Muscle layer of duodenum (tissue), 2 donors: ENCODE measurements at regions not wholly inside any gene's neighbourhood (a gene's known extent, or its start where the extent isn't known, plus 50 kb on each side); places are given as distances from the start of the nearest gene placed in this dataset.
"Not testable (repeated sequence)": the region's sequence is repeated elsewhere in the genome, so short reads cannot be mapped to it uniquely, and the experiment has no call there.

Experiments used
- H3K27ac ChIP-seq: one replicate; pipeline ENCODE4 v1.7.0; 2013; ENCODE audit warnings: mild to moderate bottlenecking, low read length
- H3K27me3 ChIP-seq: one replicate; pipeline ENCODE4 v1.7.0; 2013; ENCODE audit warnings: low read depth, mild to moderate bottlenecking, control low read depth, low read length
- H3K36me3 ChIP-seq, 2 donors: one replicate each; pipeline ENCODE4 v1.7.0; 2013; ENCODE audit warnings: low read length in 2 of 2, control low read depth in 1 of 2, mild to moderate bottlenecking in 1 of 2; ENCODE audit not compliant: insufficient read depth in 2 of 2, control insufficient read depth in 1 of 2
- H3K4me1 ChIP-seq, 2 donors: one replicate each; pipeline ENCODE4 v1.7.0; 2013; ENCODE audit warnings: low read length in 2 of 2, mild to moderate bottlenecking in 2 of 2, control low read depth in 1 of 2, moderate library complexity in 1 of 2; ENCODE audit not compliant: insufficient read depth in 2 of 2, control insufficient read depth in 1 of 2
- H3K4me3 ChIP-seq, 2 donors: one replicate each; pipeline ENCODE4 v1.7.0; 2013; ENCODE audit warnings: low read length in 2 of 2, low read depth in 1 of 2, mild to moderate bottlenecking in 1 of 2
- H3K9me3 ChIP-seq, 2 donors: one replicate each; pipeline ENCODE4 v1.7.0; 2013; ENCODE audit warnings: low read length in 2 of 2, control low read depth in 1 of 2, mild to moderate bottlenecking in 1 of 2; ENCODE audit not compliant: control insufficient read depth in 1 of 2
- donor health status: healthy.

DNA sequence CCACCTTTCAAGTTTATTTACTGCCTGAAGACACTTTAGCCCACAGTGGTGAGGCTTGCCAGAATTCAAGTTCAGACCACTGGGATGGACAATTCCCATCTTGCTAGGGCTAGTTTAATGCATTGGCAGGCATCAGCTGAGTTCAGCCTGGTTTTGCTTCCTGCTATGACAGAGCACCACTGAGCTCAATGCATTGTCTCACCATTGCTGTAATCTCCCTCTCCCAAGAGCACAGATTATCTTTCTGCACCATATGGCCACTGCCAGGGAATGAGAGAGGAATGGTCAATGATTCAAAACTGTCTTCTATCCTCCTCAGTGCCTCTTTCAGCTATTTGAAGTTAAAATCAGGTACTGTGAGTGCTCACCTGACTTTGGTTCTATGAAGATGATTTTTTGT lies 160.8 kb downstream of the XPNPEP1 start:
- Histone ChIP-seq H3K27ac (no peak overlapping the region), H3K4me1 (no peaks in the 10 kb centered on the region), H3K9me3 (no peaks in the 10 kb centered on the region), H3K4me3 (no peak overlapping the region), H3K36me3 (no peaks in the 10 kb centered on the region), H3K27me3 (no peaks in the 10 kb centered on the region)

DNA sequence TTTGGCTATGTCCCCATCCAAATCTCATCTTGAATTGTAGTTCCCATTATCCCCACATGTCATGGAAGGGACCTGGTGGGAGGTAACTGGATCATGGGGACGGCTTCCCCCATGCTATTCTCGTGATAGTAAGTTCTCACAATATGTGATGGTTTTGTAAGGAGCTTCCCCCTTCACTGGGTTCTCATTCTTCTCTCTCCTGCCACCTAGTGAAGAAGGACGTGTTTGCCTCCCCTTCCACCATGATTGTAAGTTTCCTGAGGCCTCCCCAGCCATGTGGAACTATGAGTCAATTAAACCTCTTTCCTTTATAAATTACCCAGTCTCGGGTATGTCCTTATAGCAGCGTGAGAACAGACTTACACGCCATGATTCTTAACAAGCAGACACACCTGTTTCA lies 165.6 kb downstream of the XPNPEP1 start:
- not testable (repeated sequence) for H3K27ac ChIP-seq, H3K4me3 ChIP-seq, H3K4me1 ChIP-seq, H3K9me3 ChIP-seq, H3K36me3 ChIP-seq, H3K27me3 ChIP-seq

DNA sequence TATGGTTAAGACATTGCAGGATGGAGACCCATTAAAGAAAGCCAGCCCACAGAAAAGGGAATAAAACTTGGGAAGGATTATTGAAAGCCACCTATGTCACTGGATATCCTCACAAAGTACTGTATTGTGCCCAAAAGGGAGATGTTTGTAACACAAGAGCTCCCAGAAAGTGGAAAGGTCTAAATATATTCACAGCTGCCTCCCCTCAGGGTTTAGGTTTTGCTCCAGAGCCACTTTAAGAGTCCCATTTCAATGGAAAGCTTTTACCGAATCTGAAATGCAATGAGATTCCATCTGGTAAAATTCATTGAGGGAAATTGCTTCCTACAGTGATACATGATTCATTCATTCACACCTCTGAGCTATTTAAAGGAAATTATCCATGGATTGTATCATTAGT lies 176.4 kb downstream of the XPNPEP1 start:
- no peaks in the 10 kb centered on the region for H3K27me3 ChIP-seq
- no peak overlapping the region for H3K27ac ChIP-seq
- H3K4me3 ChIP-seq = no peak overlapping the region
- H3K4me1 ChIP-seq = peaks cover 0 to 20% of the 10 kb centered on the region in 2 donors
- no peaks in the 10 kb centered on the region for H3K9me3 ChIP-seq
- H3K36me3 ChIP-seq = no peaks in the 10 kb centered on the region

DNA sequence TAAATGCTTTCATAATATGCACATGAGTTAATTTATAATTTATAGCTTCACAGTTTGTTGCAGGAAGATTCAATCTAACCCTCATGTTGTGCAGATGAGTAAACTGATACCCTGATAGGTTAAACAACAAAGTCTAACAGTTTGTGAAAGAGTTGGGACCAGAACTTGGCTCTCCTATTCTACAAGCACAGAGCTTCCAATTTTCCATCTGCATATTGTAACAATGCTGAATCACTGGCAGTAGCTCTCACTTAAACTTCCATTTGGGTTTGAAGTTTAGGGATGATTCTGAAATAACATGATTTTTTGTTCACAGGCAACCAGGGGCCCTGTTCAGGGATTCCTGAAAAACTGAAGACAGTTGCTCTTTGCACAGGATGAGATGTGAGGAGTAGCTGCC lies 179.3 kb downstream of the XPNPEP1 start:
- H3K27ac ChIP-seq = no peak overlapping the region
- H3K9me3 ChIP-seq = no peaks in the 10 kb centered on the region
- H3K4me3 ChIP-seq = no peak overlapping the region
- H3K4me1 ChIP-seq = peaks cover 0 to 20% of the 10 kb centered on the region in 2 donors
- H3K36me3 ChIP-seq = no peaks in the 10 kb centered on the region
- H3K27me3 ChIP-seq = no peaks in the 10 kb centered on the region

DNA sequence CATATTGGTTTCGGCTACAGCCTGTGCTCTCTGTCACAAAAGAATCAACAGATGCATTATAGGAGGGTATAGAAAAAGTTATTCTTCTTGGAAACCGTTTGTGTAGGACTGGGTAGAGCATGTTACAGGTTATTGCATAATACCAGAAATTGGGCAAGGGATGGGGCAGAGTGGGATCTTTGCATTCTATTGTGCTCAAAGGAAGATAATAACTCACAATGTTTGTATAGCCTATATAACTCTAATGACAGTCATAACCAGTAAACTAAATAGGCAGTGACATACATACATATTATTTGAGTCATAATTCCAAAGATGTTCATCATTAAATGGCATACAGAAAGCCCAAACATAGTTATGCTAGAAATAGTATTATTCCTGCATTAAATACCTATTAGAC lies 179.7 kb downstream of the XPNPEP1 start:
- Histone ChIP-seq H3K9me3 (no peaks in the 10 kb centered on the region), H3K27ac (no peak overlapping the region), H3K36me3 (no peaks in the 10 kb centered on the region), H3K4me1 (peaks cover 0 to 20% of the 10 kb centered on the region in 2 donors), H3K27me3 (no peaks in the 10 kb centered on the region), H3K4me3 (no peak overlapping the region)

DNA sequence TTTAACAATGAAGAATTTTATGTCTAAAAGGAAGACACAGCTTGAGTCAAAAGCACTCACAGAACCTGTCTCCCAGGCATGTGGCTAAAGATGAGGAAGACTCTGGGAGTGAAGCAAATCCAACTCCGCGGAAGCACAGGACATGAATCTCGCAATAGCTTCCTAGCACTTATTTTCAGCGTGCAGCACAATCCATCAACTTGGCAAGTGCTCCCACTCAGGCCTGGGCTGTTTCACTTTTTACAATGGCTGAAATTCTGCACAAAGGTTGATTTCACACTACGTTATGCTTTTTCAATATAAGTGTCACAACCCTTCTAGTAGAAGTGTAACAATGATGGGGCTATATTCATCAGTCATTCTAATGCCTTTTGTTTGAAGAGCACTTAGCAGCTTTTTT lies 180.2 kb downstream of the XPNPEP1 start:
- H3K27me3 ChIP-seq = no peaks in the 10 kb centered on the region
- no peak overlapping the region for H3K4me3 ChIP-seq
- H3K4me1 ChIP-seq = peaks cover 0 to 20% of the 10 kb centered on the region in 2 donors
- H3K27ac ChIP-seq = no peak overlapping the region
- no peaks in the 10 kb centered on the region for H3K9me3 ChIP-seq
- H3K36me3 ChIP-seq = no peaks in the 10 kb centered on the region

DNA sequence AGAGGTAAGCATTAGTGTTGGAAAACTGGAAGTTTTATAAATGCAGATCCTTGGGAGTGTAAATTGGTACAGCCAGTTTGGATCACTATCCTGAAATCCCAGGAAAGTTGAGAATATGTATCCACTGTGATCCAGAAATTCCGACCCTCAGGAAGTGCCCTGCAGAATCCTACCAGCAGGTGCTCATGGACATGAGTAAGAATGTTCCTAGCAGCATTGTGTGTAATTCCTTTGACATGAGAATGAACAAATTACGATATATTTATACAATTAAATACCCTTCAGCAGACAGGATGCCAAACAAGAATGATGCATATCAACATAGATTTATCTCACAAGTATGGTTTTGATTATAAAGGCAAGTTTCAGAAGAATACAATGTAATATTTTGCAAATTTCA lies 181.6 kb downstream of the XPNPEP1 start:
- Histone ChIP-seq H3K36me3 (no peaks in the 10 kb centered on the region), H3K27ac (no peak overlapping the region), H3K27me3 (no peaks in the 10 kb centered on the region), H3K9me3 (no peaks in the 10 kb centered on the region), H3K4me1 (peaks cover 0 to 20% of the 10 kb centered on the region in 2 donors), H3K4me3 (no peak overlapping the region)

DNA sequence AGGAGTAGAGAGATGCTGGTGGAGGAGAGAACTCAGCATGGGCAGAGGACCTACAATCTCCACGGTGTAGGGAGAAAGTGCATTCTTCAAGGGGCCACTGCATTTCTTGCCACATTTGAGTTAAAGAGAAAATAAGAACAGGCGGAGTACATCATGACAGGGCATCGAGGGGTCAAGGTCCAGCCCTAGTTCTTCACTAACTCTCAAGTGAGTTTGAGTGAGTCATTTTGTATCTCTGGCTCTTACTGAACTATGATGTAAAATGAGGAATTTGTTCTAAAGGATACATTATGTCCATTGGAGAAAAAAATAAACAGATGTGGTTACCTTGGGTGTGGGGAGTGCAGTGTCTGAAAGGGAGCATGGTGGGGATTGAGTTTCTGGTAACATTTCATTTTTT lies 182.9 kb downstream of the XPNPEP1 start:
- Histone ChIP-seq H3K9me3 (no peaks in the 10 kb centered on the region), H3K27ac (no peak overlapping the region), H3K4me1 (peaks cover 0 to 20% of the 10 kb centered on the region in 2 donors), H3K36me3 (no peaks in the 10 kb centered on the region), H3K4me3 (no peak overlapping the region), H3K27me3 (no peaks in the 10 kb centered on the region)

DNA sequence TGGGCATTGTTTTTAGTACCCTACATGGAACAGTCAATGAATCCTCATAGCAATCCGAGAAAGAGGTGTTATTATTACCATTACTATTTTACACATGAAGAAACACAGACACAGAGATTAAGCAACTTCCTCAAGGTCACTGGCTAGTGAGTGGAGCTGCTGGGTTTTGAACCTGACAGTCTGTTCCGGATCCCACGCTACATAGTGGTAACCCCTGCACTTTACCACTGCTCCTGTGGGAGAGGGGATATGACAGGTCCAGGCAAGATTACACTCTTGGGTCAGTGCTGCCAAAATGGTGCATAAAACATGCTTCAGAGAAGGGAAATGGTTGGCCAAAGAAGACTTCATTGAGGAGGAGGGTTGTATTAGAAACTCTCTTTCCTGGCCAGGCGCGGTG lies 185.7 kb downstream of the XPNPEP1 start:
- Histone ChIP-seq H3K4me3 (no peak overlapping the region), H3K9me3 (no peaks in the 10 kb centered on the region), H3K36me3 (no peaks in the 10 kb centered on the region), H3K27me3 (no peaks in the 10 kb centered on the region), H3K27ac (no peak overlapping the region), H3K4me1 (no peaks in the 10 kb centered on the region)

DNA sequence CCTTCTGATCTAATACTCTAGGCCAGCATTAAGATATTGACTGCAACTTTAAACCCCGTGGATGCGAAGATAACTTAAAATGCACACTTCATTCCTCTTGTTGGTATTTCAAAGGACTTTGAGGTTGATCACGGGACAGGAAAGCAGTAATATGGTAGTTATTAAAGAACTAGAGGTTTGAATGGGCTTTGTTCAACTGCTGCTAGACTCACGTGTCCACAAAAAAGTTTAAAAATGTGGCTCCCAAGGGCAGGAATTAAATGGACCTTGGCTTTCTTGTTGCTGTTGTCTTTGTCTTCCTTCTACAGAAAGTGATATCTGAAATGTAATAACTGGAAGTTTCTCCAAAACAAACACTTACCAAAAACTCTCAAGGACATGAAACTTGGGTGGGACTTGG lies 186.3 kb downstream of the XPNPEP1 start:
- Histone ChIP-seq H3K9me3 (no peaks in the 10 kb centered on the region), H3K4me1 (no peaks in the 10 kb centered on the region), H3K4me3 (no peak overlapping the region), H3K27ac (no peak overlapping the region), H3K36me3 (no peaks in the 10 kb centered on the region), H3K27me3 (no peaks in the 10 kb centered on the region)

DNA sequence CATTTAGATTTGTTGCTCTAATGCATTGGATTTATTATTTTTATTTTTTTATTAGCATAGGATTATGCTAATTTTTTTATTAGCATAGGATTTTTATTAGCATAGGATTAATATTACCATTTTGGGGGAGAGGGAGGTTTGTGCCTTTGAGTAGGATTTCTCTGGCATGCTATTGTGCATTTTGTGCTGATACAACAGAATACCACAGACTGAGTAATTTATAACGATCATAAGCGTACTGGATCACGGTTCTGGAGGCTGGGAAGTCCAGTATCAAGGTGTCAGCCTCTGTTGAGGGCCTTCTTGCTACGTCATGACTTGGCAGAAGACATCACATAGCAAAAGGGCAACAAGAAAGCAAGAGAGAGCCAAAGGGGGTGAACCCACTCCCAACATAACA lies 187.5 kb downstream of the XPNPEP1 start:
- no peaks in the 10 kb centered on the region for H3K4me1 ChIP-seq
- H3K4me3 ChIP-seq = no peak overlapping the region
- H3K36me3 ChIP-seq = no peaks in the 10 kb centered on the region
- no peaks in the 10 kb centered on the region for H3K9me3 ChIP-seq
- no peaks in the 10 kb centered on the region for H3K27me3 ChIP-seq
- no peak overlapping the region for H3K27ac ChIP-seq

DNA sequence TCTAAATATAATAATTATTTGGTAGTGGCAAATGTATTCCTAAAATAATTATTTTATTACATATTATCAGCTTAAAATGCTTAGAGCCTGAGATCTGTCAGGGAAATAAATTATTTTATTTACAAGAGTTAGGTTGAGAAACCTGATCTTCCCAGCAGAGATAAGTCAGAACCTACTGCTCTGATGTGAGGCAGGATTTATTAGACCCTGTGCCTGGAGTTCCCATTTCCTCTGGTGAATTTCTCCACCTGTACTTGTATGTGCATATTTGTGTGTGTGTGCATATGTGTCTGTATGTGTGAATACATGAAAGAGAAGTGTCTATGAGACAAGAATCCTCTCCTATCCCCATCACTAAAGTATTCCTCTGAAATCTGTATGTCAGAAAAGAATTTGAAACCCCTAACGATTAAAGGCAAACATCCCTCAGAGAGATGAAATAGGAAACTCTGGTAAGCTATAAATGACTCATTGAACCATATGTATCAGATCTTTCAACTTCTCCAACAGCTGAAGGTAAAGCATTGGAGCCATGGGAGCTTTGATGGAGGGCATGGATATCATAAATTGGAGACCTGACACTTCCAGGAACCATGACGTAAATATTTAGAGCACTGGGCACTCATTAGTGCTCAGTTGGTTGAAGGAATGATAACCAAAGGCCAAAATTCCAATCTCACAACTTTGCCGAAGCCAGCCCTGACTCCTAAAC lies 190.9 kb downstream of the XPNPEP1 start:
- Histone ChIP-seq H3K4me3 (no peak overlapping the region), H3K36me3 (no peaks in the 10 kb centered on the region), H3K27ac (no peak overlapping the region), H3K9me3 (no peaks in the 10 kb centered on the region), H3K4me1 (no peaks in the 10 kb centered on the region), H3K27me3 (no peaks in the 10 kb centered on the region)
